ENCODE measurements at regions not wholly inside any gene's neighbourhood (a gene's known extent, or its start where the extent isn't known, plus 50 kb on each side); places are given as distances from the start of the nearest gene placed in this dataset.

DNA sequence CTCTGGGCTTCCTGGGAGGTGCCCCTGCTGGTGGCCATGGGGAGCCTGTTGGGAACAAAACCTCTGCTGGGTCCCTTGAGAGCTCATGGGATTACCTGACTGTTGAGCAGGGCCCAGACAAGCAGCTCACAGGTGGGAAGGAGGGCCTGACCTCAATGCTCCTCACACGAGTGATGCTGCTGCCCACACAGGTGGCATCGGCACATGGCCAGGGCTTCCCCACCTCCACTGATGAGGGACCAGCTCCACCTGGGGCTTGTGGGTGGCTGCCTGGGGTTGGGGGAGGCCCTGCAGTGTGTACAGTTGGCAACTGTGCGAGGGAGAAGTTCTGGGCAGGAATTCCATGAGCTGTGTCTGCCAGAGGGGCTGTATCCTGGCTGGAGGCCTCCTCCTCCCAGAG, 87.8 kb upstream of the NLRP1 start:
- no peak overlapping the region for H3K4me2 ChIP-seq (ENCODE audit: low read length)
- peaks cover 17% of the 10 kb centered on the region for H3K4me1 ChIP-seq (ENCODE audit: control insufficient read depth, low read length)
- H3K27ac ChIP-seq (ENCODE audit: low read depth, low read length), result no peak overlapping the region
- H3K9me2 ChIP-seq (replicated peaks; ENCODE audit: control insufficient read depth, low read length), result no peaks in the 10 kb centered on the region
- H3K36me3 ChIP-seq (ENCODE audit: control insufficient read depth, low read length), result no peaks in the 10 kb centered on the region
- TF ChIP-seq EZH2phosphoT487 (IDR thresholded peaks at IDR 0.05; ENCODE audit: borderline replicate concordance, low read length), result no peak
- no peak for TF ChIP-seq CTCF (IDR thresholded peaks at IDR 0.05; ENCODE audit: low read depth, low read length, poor library complexity, severe bottlenecking)
- H4K20me1 ChIP-seq (ENCODE audit: control insufficient read depth, insufficient read depth, low read depth, low read length), result no peaks in the 10 kb centered on the region
- peaks cover 13% of the 10 kb centered on the region for H3K27me3 ChIP-seq (ENCODE audit: control insufficient read depth, low read length)
- no peaks in the 10 kb centered on the region for H3F3A ChIP-seq (ENCODE audit: control insufficient read depth, insufficient read depth)
- no peaks in the 10 kb centered on the region for H3K9me3 ChIP-seq (ENCODE audit: control insufficient read depth, insufficient read depth, low read length)
- H3K4me3 ChIP-seq (ENCODE audit: low read length), result no peak overlapping the region
- H3K79me2 ChIP-seq (ENCODE audit: control insufficient read depth, low read length), result no peaks in the 10 kb centered on the region

DNA sequence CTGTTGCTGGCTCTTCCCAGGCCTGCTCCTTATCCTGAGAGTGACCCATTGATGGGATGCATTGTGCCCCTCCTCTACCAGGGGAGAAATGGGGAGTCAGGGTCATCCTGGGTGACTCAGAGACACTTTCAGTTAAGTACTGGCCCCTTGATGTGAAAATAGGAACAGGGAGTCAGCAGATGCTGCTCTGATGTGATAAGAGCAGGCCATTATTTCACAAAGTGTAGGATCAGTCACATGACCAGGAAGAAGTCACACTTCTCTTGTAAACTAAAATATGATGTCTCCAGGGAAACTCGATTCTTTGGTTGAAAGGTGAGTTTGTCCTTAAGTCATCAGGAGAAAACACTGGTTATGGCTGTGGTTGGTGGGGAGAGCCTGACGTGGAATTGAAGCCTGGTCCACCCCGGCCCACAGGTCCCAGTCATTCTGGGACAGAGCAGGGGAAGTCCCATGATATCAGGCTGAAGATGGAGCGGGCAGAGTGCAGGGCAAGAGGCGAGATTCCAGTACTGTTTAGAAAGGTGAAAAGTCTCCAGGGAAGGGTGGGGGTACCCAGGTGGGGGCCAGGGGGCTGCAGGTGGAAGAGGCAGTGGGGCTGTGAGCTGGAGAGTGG, 88.6 kb upstream of the NLRP1 start:
- no peak overlapping the region for H3K27ac ChIP-seq (ENCODE audit: low read depth, low read length)
- no peaks in the 10 kb centered on the region for H4K20me1 ChIP-seq (ENCODE audit: control insufficient read depth, insufficient read depth, low read depth, low read length)
- no peaks in the 10 kb centered on the region for H3F3A ChIP-seq (ENCODE audit: control insufficient read depth, insufficient read depth)
- no peak overlapping the region for H3K4me2 ChIP-seq (ENCODE audit: low read length)
- TF ChIP-seq CTCF (IDR thresholded peaks at IDR 0.05; ENCODE audit: low read depth, low read length, poor library complexity, severe bottlenecking) (no peak), EZH2phosphoT487 (IDR thresholded peaks at IDR 0.05; ENCODE audit: borderline replicate concordance, low read length) (no peak)
- no peaks in the 10 kb centered on the region for H3K36me3 ChIP-seq (ENCODE audit: control insufficient read depth, low read length)
- no peaks in the 10 kb centered on the region for H3K79me2 ChIP-seq (ENCODE audit: control insufficient read depth, low read length)
- no peak overlapping the region for H3K4me3 ChIP-seq (ENCODE audit: low read length)
- H3K4me1 ChIP-seq (ENCODE audit: control insufficient read depth, low read length), result peaks cover 17% of the 10 kb centered on the region
- H3K9me2 ChIP-seq (replicated peaks; ENCODE audit: control insufficient read depth, low read length), result no peaks in the 10 kb centered on the region
- H3K9me3 ChIP-seq (ENCODE audit: control insufficient read depth, insufficient read depth, low read length), result no peaks in the 10 kb centered on the region
- peaks cover 19% of the 10 kb centered on the region for H3K27me3 ChIP-seq (ENCODE audit: control insufficient read depth, low read length)

GRCh38 chr17:5675625-5676421, 91.5 kb upstream of the NLRP1 start:
- no peaks in the 10 kb centered on the region for H4K20me1 ChIP-seq (ENCODE audit: control insufficient read depth, insufficient read depth, low read depth, low read length)
- no peak overlapping the region for H3K4me3 ChIP-seq (ENCODE audit: low read length)
- TF ChIP-seq CTCF (IDR thresholded peaks at IDR 0.05; ENCODE audit: low read depth, low read length, poor library complexity, severe bottlenecking), result no peak
- TF ChIP-seq EZH2phosphoT487 (IDR thresholded peaks at IDR 0.05; ENCODE audit: borderline replicate concordance, low read length), result no peak
- H3F3A ChIP-seq (ENCODE audit: control insufficient read depth, insufficient read depth), result no peaks in the 10 kb centered on the region
- no peaks in the 10 kb centered on the region for H3K9me3 ChIP-seq (ENCODE audit: control insufficient read depth, insufficient read depth, low read length)
- peaks cover 17% of the 10 kb centered on the region for H3K4me1 ChIP-seq (ENCODE audit: control insufficient read depth, low read length)
- H3K27ac ChIP-seq (ENCODE audit: low read depth, low read length), result no peak overlapping the region
- H3K4me2 ChIP-seq (ENCODE audit: low read length), result peak overlapping the region; percentile 29
- no peaks in the 10 kb centered on the region for H3K36me3 ChIP-seq (ENCODE audit: control insufficient read depth, low read length)
- no peaks in the 10 kb centered on the region for H3K79me2 ChIP-seq (ENCODE audit: control insufficient read depth, low read length)
- H3K27me3 ChIP-seq (ENCODE audit: control insufficient read depth, low read length), result peaks cover 20% of the 10 kb centered on the region
- no peaks in the 10 kb centered on the region for H3K9me2 ChIP-seq (replicated peaks; ENCODE audit: control insufficient read depth, low read length)
